ENCODE measurements at regions not wholly inside any gene's neighbourhood (a gene's known extent, or its start where the extent isn't known, plus 50 kb on each side); places are given as distances from the start of the nearest gene placed in this dataset.

DNA sequence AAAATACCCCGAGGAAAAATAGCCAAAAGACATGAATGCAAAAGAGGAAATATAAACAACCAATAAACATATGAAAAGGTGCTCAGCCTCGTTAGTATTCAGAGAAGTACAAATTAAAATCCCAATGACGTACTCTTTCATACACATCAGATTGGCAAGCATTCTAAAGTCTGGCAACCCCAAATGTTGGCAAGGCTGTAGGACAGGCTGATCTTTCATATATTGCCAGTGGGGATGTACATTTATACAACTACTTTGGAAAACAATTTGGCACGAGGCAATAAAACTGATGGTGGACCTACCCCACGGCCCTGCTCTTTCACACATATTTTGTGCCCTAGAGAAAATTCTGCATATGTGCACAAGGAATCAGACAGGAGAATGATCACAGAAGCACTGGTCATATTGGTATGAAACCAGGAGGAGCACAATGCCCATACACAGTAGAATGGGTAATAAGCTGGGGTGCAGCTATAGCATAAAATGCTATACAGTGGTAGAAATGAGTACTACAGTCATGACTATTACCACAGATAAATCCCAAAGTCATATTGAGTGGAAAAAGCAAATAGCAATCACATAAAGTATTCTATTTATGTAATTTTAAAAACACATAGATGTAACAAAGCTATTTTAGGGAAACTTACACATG is 176.0 kb upstream of the SLC24A5 start:
- Histone ChIP-seq H3K56ac (replicated peaks; ENCODE audit: insufficient read length, low read depth, low read length) (no peak overlapping the region), H3K79me2 (ENCODE audit: control insufficient read depth in 1 of 2, insufficient read depth in 2 of 2, low read length in 2 of 2) (no peaks in the 10 kb centered on the region), H4K5ac (ENCODE audit: insufficient read length, low read depth, low read length) (no peak overlapping the region), H2BK20ac (ENCODE audit: low read length) (no peak overlapping the region), H3K4me2 (ENCODE audit: insufficient read depth in 1 of 2, low read depth in 2 of 2, low read length in 2 of 2) (no peak overlapping the region), H4K8ac (ENCODE audit: extremely low read depth, insufficient read depth, low read length) (no peak overlapping the region), H2BK12ac (ENCODE audit: low read depth, low read length) (no peak overlapping the region), H3K23ac (ENCODE audit: insufficient read length) (no peak overlapping the region), H2BK5ac (ENCODE audit: low read depth, low read length) (no peak overlapping the region), H2BK120ac (replicated peaks; ENCODE audit: low read depth, low read length) (no peak overlapping the region), H4K20me1 (replicated peaks in 1 of 2; ENCODE audit: control insufficient read depth in 1 of 2, insufficient read depth in 2 of 2, low read length in 2 of 2) (no peaks in the 10 kb centered on the region), H2AFZ (ENCODE audit: low read length) (no peak overlapping the region), H3K79me1 (ENCODE audit: low read depth, low read length) (no peaks in the 10 kb centered on the region), H2BK15ac (ENCODE audit: low read length) (no peak overlapping the region), H3K4me1 (replicated peaks in 1 of 4; ENCODE audit: control insufficient read depth in 3 of 4, insufficient read depth in 4 of 4, low read length in 3 of 4) (peaks cover 0 to 3% (median 0%) of the 10 kb centered on the region in 4 experiments; a peak in 1 of 7 replicates), H3K14ac (ENCODE audit: insufficient read length) (no peak overlapping the region), H4K91ac (replicated peaks; ENCODE audit: insufficient read length, low read length) (no peak overlapping the region), H3K4me3 (ENCODE audit: extremely low read depth in 1 of 4, insufficient read depth in 2 of 4, low read depth in 3 of 4, low read length in 4 of 4) (no peak overlapping the region), H3K18ac (ENCODE audit: extremely low read depth, low read length) (no peak overlapping the region), H3K9me3 (ENCODE audit: insufficient read depth in 2 of 2, low read depth in 1 of 2, low read length in 1 of 2) (no peaks in the 10 kb centered on the region), H3K23me2 (ENCODE audit: low read depth, low read length) (no peaks in the 10 kb centered on the region), H3K27me3 (replicated peaks in 1 of 4; ENCODE audit: control insufficient read depth in 3 of 4, extremely low read depth in 1 of 4, insufficient read depth in 3 of 4, low read length in 3 of 4) (no peaks in the 10 kb centered on the region), H3K4ac (replicated peaks; ENCODE audit: insufficient read length, low read depth, low read length) (no peak overlapping the region), H2AK5ac (ENCODE audit: low read depth, low read length) (no peak overlapping the region), H3K9ac (replicated peaks in 1 of 4; ENCODE audit: extremely low read depth in 1 of 4, low read depth in 3 of 4, low read length in 3 of 4) (no peak overlapping the region), H3K36me3 (ENCODE audit: control insufficient read depth in 2 of 4, insufficient read depth in 4 of 4, low read length in 3 of 4) (no peaks in the 10 kb centered on the region), H3K27ac (ENCODE audit: low read depth, low read length) (no peak overlapping the region)
- POLR2A ChIA-PET (ENCODE audit: partially characterized antibody) = no interaction called here
- 88% methylated on average over 5 of the region's 5 CpGs; no CpG with 5 or more reads in 1 of the 2 experiments for WGBS, 2 experiments (ENCODE audit: extremely low coverage in 1 of 2, insufficient coverage in 1 of 2, insufficient read length in 1 of 2, insufficient replicate concordance in 2 of 2, low coverage in 1 of 2, low lambda C conversion rate in 2 of 2, missing lambda C conversion rate in 1 of 2)
- CTCF ChIA-PET (ENCODE audit: partially characterized antibody) = interaction anchor here (0.7 to 3.3 kb wide), 8 partner anchors 11 to 749 kb away, joined by 3 to 12 read pairs (median 4); no protein-coding TSS in a partner anchor
- FAIRE-seq (no peak), DNase-seq (ENCODE audit: low read depth in 1 of 2, low spot score in 2 of 2) (no peak)
- TF ChIP-seq, protein P1, sequence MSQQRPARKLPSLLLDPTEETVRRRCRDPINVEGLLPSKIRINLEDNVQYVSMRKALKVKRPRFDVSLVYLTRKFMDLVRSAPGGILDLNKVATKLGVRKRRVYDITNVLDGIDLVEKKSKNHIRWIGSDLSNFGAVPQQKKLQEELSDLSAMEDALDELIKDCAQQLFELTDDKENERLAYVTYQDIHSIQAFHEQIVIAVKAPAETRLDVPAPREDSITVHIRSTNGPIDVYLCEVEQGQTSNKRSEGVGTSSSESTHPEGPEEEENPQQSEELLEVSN (IDR thresholded peaks at IDR 0.05) = no peak
- TF ChIP-seq CREB1 (IDR thresholded peaks at IDR 0.05) (no peak), POLR2AphosphoS5 (IDR thresholded peaks at IDR 0.05; ENCODE audit: low read depth, low read length) (no peak), PHF8 (conservative IDR thresholded peaks at IDR 0.05; ENCODE audit: low read depth, low read length) (no peak), TBP (IDR thresholded peaks at IDR 0.05; ENCODE audit: low read depth, low read length) (no peak), SIRT6 (IDR thresholded peaks at IDR 0.05; ENCODE audit: low read length) (no peak), BRCA1 (IDR thresholded peaks at IDR 0.05; ENCODE audit: low read depth, low read length) (no peak), ATF2 (IDR thresholded peaks at IDR 0.05; ENCODE audit: low read length) (no peak), SIN3A (conservative IDR thresholded peaks at IDR 0.05 in 1 of 2, IDR thresholded peaks at IDR 0.05 in 1 of 2; ENCODE audit: low read depth in 1 of 2, low read length in 2 of 2) (no peak), RFX5 (IDR thresholded peaks at IDR 0.05; ENCODE audit: borderline replicate concordance, low read depth, low read length) (no peak), SIX5 (IDR thresholded peaks at IDR 0.05; ENCODE audit: low read depth, low read length) (no peak), CTBP2 (IDR thresholded peaks at IDR 0.05; ENCODE audit: borderline replicate concordance, insufficient read depth, insufficient read length, low read length) (no peak)
